SK-N-MC (cell line): ENCODE measurements at regions not wholly inside any gene's neighbourhood (a gene's known extent, or its start where the extent isn't known, plus 50 kb on each side); places are given as distances from the start of the nearest gene placed in this dataset.

Experiments used
- DNase-seq: peaks from one replicate; pipeline ENCODE4 v3.0.0-alpha.2; 2011; ENCODE audit warnings: low read depth, low spot score
- H3K27ac ChIP-seq: fragments of 200-600 bp; sonication (generic); 2 replicates; pipeline ENCODE4 v1.5.1; 2016; ENCODE audit warnings: mixed run types
- H3K36me3 ChIP-seq: fragments of 200-600 bp; sonication (generic); 2 replicates; pipeline ENCODE4 v1.6.1; 2017; ENCODE audit warnings: antibody characterized with exemption, low read length, mixed read lengths; ENCODE audit not compliant: insufficient read depth
- H3K4me3 ChIP-seq: fragments of 200-600 bp; sonication (generic); 2 replicates; pipeline ENCODE4 v1.5.1; 2016
- H3K9ac ChIP-seq: fragments of 200-600 bp; sonication (generic); 2 replicates; pipeline ENCODE4 v1.8.0; 2017; ENCODE audit warnings: mixed run types, mixed read lengths; ENCODE audit not compliant: insufficient read length
- H3K9me3 ChIP-seq: fragments of 200-600 bp; sonication (generic); 2 replicates; pipeline ENCODE4 v1.6.1; 2017; ENCODE audit warnings: low read depth, mild to moderate bottlenecking, antibody characterized with exemption, low read length, moderate library complexity, mixed read lengths
- EZH2 ChIP-seq: fragments of 200-600 bp; sonication (generic); IDR thresholded peaks from one replicate; pipeline ENCODE4 v1.6.1; 2017; ENCODE audit warnings: antibody characterized with exemption
- FOXP2 ChIP-seq: optimal IDR thresholded peaks from 2 replicates; pipeline ENCODE3; 2011; ENCODE audit warnings: mild to moderate bottlenecking, moderate library complexity; ENCODE audit not compliant: insufficient read depth; ENCODE audit errors: extremely low read length, control extremely low read depth
- POLR2AphosphoS5 ChIP-seq: IDR thresholded peaks from 2 replicates; pipeline ENCODE4 v1.6.1; 2012; ENCODE audit warnings: mild to moderate bottlenecking, low read depth, low read length, borderline replicate concordance

DNA sequence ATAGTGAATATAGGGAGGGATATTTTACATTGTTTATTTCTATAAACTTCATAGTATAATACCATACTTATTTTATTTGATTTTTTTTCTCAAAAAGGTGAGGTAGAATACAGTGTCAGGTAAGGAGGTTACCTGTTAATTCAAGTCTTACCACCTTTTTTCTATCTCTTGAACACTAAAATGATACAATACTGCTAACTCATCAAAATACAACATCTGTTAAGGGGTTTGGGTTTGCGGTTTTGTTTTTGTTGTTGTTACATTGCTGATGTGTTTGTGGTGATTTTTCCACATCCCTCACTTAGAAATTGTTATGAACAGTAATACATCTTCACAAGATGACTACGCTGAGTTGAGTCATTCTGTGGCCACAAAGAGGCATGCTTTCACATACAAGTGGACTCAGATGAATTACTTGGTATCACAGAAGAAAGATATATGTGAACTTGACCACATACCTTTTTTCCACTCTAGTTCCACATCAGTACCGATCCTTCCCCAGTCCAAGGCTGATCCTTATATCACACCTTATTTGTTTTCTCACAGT, 139.4 kb upstream of the ID4 start:
- TF ChIP-seq EZH2 (no peak), POLR2AphosphoS5 (no peak), FOXP2 (no peak)
- Histone ChIP-seq H3K9ac (no peak overlapping the region), H3K4me3 (no peak overlapping the region), H3K36me3 (no peaks in the 10 kb centered on the region), H3K27ac (no peak overlapping the region), H3K9me3 (no peaks in the 10 kb centered on the region)
- DNase-seq: no peak

DNA sequence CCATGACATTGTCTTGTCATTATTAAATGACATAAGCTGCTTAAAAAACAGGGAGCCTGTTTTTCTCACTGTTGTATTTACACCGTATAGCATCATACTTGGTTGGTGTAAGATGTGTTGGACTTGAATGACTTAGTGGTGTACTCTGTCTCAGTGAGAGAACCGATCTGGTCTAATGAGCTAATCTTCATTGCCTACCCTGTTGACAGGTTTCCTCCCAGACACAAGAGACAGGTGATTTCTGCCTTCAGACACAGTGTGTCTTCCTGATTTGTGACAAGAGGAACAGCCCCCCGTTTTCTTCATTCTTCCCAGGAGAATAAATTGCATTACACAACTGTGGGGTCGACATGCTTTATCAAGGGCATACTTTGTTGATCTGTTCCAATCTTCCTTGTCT, 137.2 kb upstream of the ID4 start:
- TF ChIP-seq FOXP2 (no peak), EZH2 (no peak), POLR2AphosphoS5 (no peak)

DNA sequence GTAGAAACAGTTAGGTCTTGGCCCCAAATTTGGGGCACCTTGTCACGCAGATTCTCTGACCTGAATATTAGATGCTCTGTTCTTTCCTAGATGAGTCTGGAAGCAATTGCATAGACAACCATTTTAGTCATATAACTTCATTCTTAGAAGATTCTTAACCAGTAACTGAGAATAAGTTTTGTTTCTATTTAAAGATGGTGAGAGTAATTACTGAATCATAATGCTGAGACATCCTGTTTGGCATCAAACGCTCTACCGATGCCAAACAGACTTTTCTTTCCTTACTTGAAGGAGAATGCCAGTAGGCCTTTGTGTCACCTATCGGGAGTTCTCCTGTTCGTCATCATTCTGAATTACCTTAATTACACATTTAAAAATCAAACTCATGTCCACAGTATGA, 131.6 kb upstream of the ID4 start:
- no peak overlapping the region for H3K9ac ChIP-seq
- no peaks in the 10 kb centered on the region for H3K9me3 ChIP-seq
- TF ChIP-seq FOXP2: no peak
- TF ChIP-seq POLR2AphosphoS5: no peak
- TF ChIP-seq EZH2: no peak
- no peak overlapping the region for H3K4me3 ChIP-seq
- DNase-seq: no peak
- H3K36me3 ChIP-seq: no peaks in the 10 kb centered on the region
- no peak overlapping the region for H3K27ac ChIP-seq

More for the DNA sequence above, 137.2 kb upstream of the ID4 start:
- DNase-seq: no peak
- Histone ChIP-seq H3K27ac (no peak overlapping the region), H3K9me3 (no peaks in the 10 kb centered on the region), H3K9ac (no peak overlapping the region), H3K36me3 (no peaks in the 10 kb centered on the region), H3K4me3 (no peak overlapping the region)

DNA sequence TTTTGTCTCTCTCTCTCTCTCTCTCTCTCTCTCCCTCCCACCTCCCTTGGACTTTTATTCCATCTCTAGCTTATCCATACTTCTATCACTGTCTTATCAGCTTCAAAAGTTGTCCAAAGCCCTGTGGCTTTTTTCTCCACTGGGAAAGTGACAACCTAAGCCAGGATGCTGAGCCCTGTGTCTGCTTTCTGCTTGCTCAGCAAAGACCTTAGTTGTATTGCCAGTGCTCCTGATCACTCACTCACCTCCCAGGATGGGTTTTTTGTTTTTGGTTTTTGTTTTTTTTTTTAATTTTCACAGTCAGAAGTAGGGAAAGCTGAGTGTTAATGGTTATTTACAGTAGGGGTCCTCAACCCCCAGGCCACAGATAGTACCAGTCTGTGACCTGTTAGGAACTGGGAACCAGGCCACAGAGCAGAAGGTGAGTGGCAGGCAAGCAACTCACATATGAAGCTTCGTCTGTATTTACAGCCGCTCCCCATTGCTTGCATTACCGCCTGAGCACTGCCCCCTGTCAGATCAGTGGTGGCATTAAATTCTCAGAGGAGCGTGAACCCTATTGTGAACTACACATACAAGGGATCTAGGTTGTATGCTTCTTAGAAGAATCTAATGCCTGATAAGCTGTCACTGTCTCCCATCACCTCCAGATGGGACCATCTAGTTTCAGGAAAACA, 125.0 kb upstream of the ID4 start:
- no peak overlapping the region for H3K4me3 ChIP-seq
- TF ChIP-seq EZH2 (no peak), FOXP2 (no peak), POLR2AphosphoS5 (no peak)
- no peak for DNase-seq

DNA sequence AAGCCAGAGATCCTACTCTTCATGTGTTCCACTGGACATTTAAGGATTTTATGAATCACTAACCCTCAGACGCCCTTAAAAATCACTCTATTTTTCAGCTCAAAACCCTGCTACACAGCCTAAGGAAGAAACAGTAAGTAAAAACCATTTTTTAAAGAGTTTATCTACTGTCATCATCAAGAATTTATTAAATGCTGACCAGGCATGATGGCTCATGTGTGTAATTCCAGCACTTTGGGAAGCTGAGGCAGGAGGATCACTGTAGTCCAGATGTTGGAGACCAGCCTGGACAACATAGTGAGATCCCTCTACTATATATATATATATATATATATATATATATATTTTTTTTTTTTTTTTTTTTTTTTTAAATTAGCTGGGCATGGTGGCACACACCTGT, 124.2 kb upstream of the ID4 start:
- H3K9ac ChIP-seq: no peak overlapping the region
- no peak overlapping the region for H3K27ac ChIP-seq
- no peaks in the 10 kb centered on the region for H3K36me3 ChIP-seq
- DNase-seq: no peak
- no peaks in the 10 kb centered on the region for H3K9me3 ChIP-seq
- H3K4me3 ChIP-seq: no peak overlapping the region
- TF ChIP-seq POLR2AphosphoS5 (no peak), EZH2 (no peak), FOXP2 (no peak)

More for the DNA sequence above, 125.0 kb upstream of the ID4 start:
- Histone ChIP-seq H3K9me3 (no peaks in the 10 kb centered on the region), H3K9ac (no peak overlapping the region), H3K36me3 (no peaks in the 10 kb centered on the region), H3K27ac (no peak overlapping the region)

DNA sequence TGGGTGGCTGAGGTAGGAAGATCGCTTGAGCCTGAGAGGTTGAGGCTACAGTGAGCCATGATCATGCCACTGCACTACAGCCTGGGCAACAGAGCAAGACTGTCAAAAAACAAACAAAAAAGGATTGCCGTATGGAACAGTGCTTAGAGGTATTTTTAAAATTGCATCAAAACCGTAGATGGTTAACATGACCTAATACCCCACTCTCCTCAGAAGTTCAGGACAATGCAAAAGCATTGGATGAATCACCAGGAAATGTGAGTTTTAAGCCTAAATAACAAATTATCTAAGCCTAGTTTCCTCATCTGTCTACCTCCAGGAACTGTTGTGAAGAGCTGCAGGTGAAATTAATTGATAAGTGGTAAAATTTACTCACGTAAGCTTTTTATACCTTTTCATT, 123.8 kb upstream of the ID4 start:
- Histone ChIP-seq H3K36me3 (no peaks in the 10 kb centered on the region), H3K9ac (no peak overlapping the region), H3K4me3 (no peak overlapping the region), H3K27ac (no peak overlapping the region), H3K9me3 (no peaks in the 10 kb centered on the region)
- DNase-seq: no peak
- no peak for TF ChIP-seq POLR2AphosphoS5
- no peak for TF ChIP-seq EZH2
- no peak for TF ChIP-seq FOXP2

DNA sequence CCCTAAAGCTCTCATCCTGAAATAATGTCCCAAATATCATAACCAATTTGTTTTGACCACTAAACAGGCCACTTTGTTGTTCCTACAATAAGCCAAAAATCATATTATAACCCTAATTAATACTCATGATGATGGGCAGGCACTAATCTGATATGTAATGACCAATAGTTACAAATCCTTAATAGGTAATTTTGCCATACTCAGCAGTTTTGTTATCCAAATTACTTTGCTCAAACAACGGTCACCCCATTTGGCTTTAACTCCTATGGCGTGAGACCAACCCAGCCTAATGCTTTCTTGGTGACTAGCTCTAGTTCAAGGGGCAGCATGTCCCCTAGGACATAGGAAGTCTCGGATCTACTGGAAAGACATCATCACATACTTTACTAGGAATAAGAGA, 123.2 kb upstream of the ID4 start:
- DNase-seq: no peak
- Histone ChIP-seq H3K4me3 (no peak overlapping the region), H3K36me3 (no peaks in the 10 kb centered on the region), H3K9ac (no peak overlapping the region), H3K9me3 (no peaks in the 10 kb centered on the region), H3K27ac (no peak overlapping the region)
- no peak for TF ChIP-seq POLR2AphosphoS5
- no peak for TF ChIP-seq FOXP2
- no peak for TF ChIP-seq EZH2

DNA sequence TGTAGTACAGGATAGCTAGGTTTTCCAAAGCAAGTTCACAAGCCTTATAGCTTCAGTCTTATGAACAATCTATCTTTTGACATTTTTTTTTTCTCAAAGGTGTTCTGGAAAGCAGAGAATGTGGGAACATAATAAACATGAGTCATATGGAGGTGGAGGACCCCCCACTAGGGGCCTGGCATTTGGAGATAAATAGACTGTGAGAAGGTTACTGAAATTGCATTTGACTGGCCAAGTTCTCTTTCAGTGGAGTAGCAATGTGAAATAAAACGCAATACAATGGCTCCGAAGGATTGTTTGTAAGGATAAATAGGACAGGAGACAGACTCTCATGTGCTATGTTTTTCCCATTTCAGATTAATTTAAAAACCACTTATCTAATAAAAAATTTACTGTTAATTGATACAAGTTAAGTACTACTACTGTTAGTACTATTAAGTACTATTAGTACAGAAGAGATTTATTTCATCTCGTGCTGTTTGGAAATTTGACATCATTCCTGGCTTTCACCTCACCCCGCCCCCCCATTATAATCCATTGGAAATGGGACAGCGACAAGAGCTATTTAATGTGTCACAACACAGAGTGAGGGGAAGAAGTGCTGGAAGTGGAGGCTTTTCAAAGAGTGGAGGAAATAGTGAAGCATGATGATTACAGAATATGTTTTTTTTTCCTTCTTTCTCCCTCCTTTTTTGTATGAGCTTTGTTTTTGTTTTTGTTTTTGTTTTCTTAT, 122.6 kb upstream of the ID4 start:
- no peak for DNase-seq
- H3K9me3 ChIP-seq: no peaks in the 10 kb centered on the region
- no peak overlapping the region for H3K4me3 ChIP-seq
- no peaks in the 10 kb centered on the region for H3K36me3 ChIP-seq
- TF ChIP-seq EZH2 (no peak), POLR2AphosphoS5 (no peak), FOXP2 (no peak)
- H3K9ac ChIP-seq: no peak overlapping the region
- H3K27ac ChIP-seq: no peak overlapping the region

DNA sequence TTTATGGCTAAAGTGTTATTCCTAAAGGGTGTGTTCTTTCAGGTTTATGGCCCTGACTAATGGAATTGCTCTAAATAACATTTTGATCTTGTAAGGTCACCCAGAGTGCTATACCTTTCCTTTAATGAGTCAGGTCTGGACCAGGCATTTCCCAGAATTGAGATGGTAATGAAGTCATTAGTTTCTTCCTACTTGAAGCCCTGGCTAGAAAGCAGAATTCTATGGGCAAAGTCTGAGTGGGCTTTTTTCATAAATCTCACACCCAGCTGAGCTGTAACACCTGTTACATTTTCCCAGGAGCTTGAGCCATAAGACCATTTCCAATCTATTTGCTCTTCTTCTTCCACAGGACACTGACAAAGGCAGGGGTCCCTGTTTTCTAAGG, 122.0 kb upstream of the ID4 start:
- no peak overlapping the region for H3K9ac ChIP-seq
- no peaks in the 10 kb centered on the region for H3K9me3 ChIP-seq
- TF ChIP-seq EZH2 (no peak), FOXP2 (no peak)
- no peak overlapping the region for H3K27ac ChIP-seq
- DNase-seq: no peak
- H3K36me3 ChIP-seq: no peaks in the 10 kb centered on the region
- H3K4me3 ChIP-seq: no peak overlapping the region
